CD4-positive, alpha-beta T cell (primary cell): ENCODE measurements at regions not wholly inside any gene's neighbourhood (a gene's known extent, or its start where the extent isn't known, plus 50 kb on each side); places are given as distances from the start of the nearest gene placed in this dataset.

Source experiments
- ATAC-seq: fragments of 200-7000 bp; cut with Tn5 transposase; one replicate; pipeline ENCODE4 v1.10.0; 2022; ENCODE audit warnings: mild to moderate bottlenecking; ENCODE audit not compliant: poor library complexity
- CTCF ChIA-PET: fragments of 350-600 bp; sonication (Branson Sonifier 250); formaldehyde crosslinking; loops from one replicate; lab custom pipeline; 2021; ENCODE audit warnings: antibody characterized with exemption, inconsistent platforms; lab: Charles Lee
- POLR2A ChIA-PET: fragments of 350-600 bp; sonication (Branson Sonifier 250); formaldehyde crosslinking; loops from one replicate; lab custom pipeline; 2021; ENCODE audit warnings: antibody characterized with exemption, inconsistent platforms; lab: Charles Lee
- DNase-seq, 14 experiments: peaks; one replicate each; pipeline ENCODE4 v3.0.0-alpha.2; 2013 to 2020; ENCODE audit warnings: mixed read lengths in 2 of 14
- H3K27ac ChIP-seq, 2 donors: one replicate each; pipeline versions ENCODE4 v1.5.1 to v1.7.0; 2013; ENCODE audit warnings: low read length in 2 of 2, low read depth in 1 of 2, mild to moderate bottlenecking in 1 of 2
- H3K27me3 ChIP-seq, 2 experiments: 1 replicate in 1 of 2; 2 replicates in 1 of 2; pipeline versions ENCODE4 v1.6.1 to v1.7.0; 2013; ENCODE audit warnings: low read length in 2 of 2, control low read depth in 1 of 2, mild to moderate bottlenecking in 1 of 2, moderate library complexity in 1 of 2; ENCODE audit not compliant: insufficient read depth in 2 of 2, control insufficient read depth in 1 of 2
- H3K36me3 ChIP-seq: one replicate; pipeline ENCODE4 v1.6.1; 2013; ENCODE audit warnings: low read length, control low read depth; ENCODE audit not compliant: insufficient read depth
- H3K4me1 ChIP-seq: one replicate; pipeline ENCODE4 v1.6.1; 2013; ENCODE audit warnings: low read length, control low read depth; ENCODE audit not compliant: insufficient read depth
- H3K4me3 ChIP-seq: one replicate; pipeline ENCODE4 v1.5.1; 2013; ENCODE audit warnings: mild to moderate bottlenecking, low read length, moderate library complexity
- H3K9me3 ChIP-seq, 2 experiments: 1 replicate in 1 of 2; 2 replicates in 1 of 2; pipeline versions ENCODE4 v1.6.1 to v1.7.0; 2013; ENCODE audit warnings: low read length in 2 of 2, mild to moderate bottlenecking in 2 of 2, control low read depth in 1 of 2, moderate library complexity in 1 of 2; ENCODE audit not compliant: control insufficient read depth in 1 of 2, insufficient read depth in 1 of 2
- H3K27ac Mint-ChIP-seq: one replicate; pipeline ENCODE4 v1.8.0; 2020; ENCODE audit warnings: mixed read lengths
- H3K27me3 Mint-ChIP-seq: one replicate; pipeline ENCODE4 v1.8.0; 2021; ENCODE audit warnings: mixed read lengths
- H3K36me3 Mint-ChIP-seq: one replicate; pipeline ENCODE4 v1.8.0; 2021; ENCODE audit warnings: low read depth, mixed read lengths
- H3K4me1 Mint-ChIP-seq: one replicate; pipeline ENCODE4 v1.8.0; 2021; ENCODE audit warnings: low read depth, mixed read lengths
- H3K4me3 Mint-ChIP-seq: one replicate; pipeline ENCODE4 v1.8.0; 2020; ENCODE audit warnings: mild to moderate bottlenecking, mixed read lengths
- H3K9me3 Mint-ChIP-seq: one replicate; pipeline ENCODE4 v1.8.0; 2020; ENCODE audit warnings: mixed read lengths
- CTCF ChIP-seq: fragments of 200-600 bp; IDR thresholded peaks from one replicate; pipeline ENCODE4 v1.8.0; 2022; ENCODE audit warnings: antibody characterized with exemption, mild to moderate bottlenecking
- intact Hi-C, 2 experiments: fragments of 100-400 bp; cut with DNase I in 1 of 2; cut with micrococcal nuclease in 1 of 2; formaldehyde crosslinking; loops; one replicate each; pipeline versions ENCODE4 v1.15.1 to v1.9.0; 2023 to 2025; cut with DNase I, micrococcal nuclease

- H3K4me1 Mint-ChIP-seq = no peaks in the 10 kb centered on the region
- Histone ChIP-seq H3K4me3 (no peak overlapping the region), H3K27me3 (peaks cover 0 to 3% of the 10 kb centered on the region in 2 experiments), H3K27ac (no peak overlapping the region), H3K9me3 (no peaks in the 10 kb centered on the region), H3K36me3 (no peaks in the 10 kb centered on the region), H3K4me1 (no peaks in the 10 kb centered on the region)
- intact Hi-C loops = loop anchor here (2.0 to 5.0 kb wide), 2 partner anchors 328 to 331 kb away; no protein-coding TSS in a partner anchor
- no peaks in the 10 kb centered on the region for H3K36me3 Mint-ChIP-seq
- ATAC-seq = no peak
- CTCF ChIA-PET = interaction anchor here (1.6 kb wide), 1 partner anchor 21 kb away, joined by 3 read pairs; no protein-coding TSS in a partner anchor
- DNase-seq = peak in 6 of 14 experiments; percentile 3 to 39 (median 8)
- no peaks in the 10 kb centered on the region for H3K9me3 Mint-ChIP-seq
- no peak overlapping the region for H3K27ac Mint-ChIP-seq
- H3K27me3 Mint-ChIP-seq = peaks cover 10% of the 10 kb centered on the region
- H3K4me3 Mint-ChIP-seq = no peak overlapping the region
- POLR2A ChIA-PET = no interaction called here
- peak; percentile 57 for TF ChIP-seq CTCF
Measured at GRCh38 chr1:115469703-115470476, 131.8 kb upstream of the NGF start.

DNA sequence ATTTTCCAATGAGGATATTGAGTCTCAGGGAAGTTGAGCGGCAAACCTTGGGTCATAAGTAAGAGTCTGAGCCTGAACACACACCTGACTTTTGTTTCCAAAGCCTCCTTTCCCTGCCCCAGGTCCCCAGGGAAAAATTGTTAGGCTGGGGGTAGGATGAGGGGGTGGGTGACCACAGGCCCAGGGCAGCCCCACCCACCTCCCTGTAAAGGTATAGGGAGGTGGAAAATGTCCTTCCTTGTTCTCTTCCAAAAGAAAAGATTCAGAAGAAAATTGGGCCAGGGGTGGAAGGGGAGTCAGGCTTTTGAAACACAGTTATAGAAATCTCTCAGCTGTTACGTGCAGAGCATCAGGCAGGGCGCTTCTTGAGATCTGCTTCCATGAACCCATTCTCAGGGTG lies 129.7 kb upstream of the NGF start:
- H3K27ac Mint-ChIP-seq = no peak overlapping the region
- Histone ChIP-seq H3K9me3 (no peaks in the 10 kb centered on the region), H3K36me3 (no peaks in the 10 kb centered on the region), H3K27me3 (no peaks in the 10 kb centered on the region), H3K4me1 (no peaks in the 10 kb centered on the region), H3K27ac (no peak overlapping the region), H3K4me3 (no peak overlapping the region)
- H3K4me1 Mint-ChIP-seq = no peaks in the 10 kb centered on the region
- H3K27me3 Mint-ChIP-seq = peaks cover 5% of the 10 kb centered on the region
- intact Hi-C loops = loop anchor here (2.0 to 5.0 kb wide), 2 partner anchors 325 to 329 kb away; no protein-coding TSS in a partner anchor
- ChIA-PET POLR2A (no interaction called here), CTCF (no interaction called here)
- H3K4me3 Mint-ChIP-seq = no peak overlapping the region
- no peak for TF ChIP-seq CTCF
- ATAC-seq = no peak
- H3K36me3 Mint-ChIP-seq = no peaks in the 10 kb centered on the region
- no peaks in the 10 kb centered on the region for H3K9me3 Mint-ChIP-seq
- no peak for DNase-seq

DNA sequence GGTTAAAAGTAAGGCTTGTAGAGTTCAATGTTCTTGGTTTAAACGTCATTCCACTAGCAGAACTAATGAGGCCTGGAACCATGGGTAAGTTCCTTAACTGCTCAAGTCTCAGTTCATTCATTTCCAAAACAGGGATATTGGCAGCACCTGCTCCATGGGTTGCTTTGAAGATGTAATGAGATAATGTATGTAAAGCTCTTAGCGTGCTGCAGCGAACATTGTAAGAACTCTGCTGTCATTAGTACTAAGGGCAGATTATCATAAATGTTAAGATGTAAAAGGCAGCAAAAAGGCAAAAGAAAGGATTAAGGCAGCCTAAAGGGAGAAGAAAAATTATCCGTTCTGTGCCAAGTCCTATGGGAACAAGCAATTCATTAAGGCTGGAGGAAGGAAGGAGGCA lies 129.1 kb upstream of the NGF start:
- H3K36me3 Mint-ChIP-seq = no peaks in the 10 kb centered on the region
- ATAC-seq (no peak), DNase-seq (no peak)
- H3K4me1 Mint-ChIP-seq = no peaks in the 10 kb centered on the region
- no peak for TF ChIP-seq CTCF
- Histone ChIP-seq H3K27ac (no peak overlapping the region), H3K36me3 (no peaks in the 10 kb centered on the region), H3K4me1 (peaks cover 3% of the 10 kb centered on the region), H3K9me3 (no peaks in the 10 kb centered on the region), H3K27me3 (no peaks in the 10 kb centered on the region), H3K4me3 (no peak overlapping the region)
- H3K27me3 Mint-ChIP-seq = peaks cover 4% of the 10 kb centered on the region
- no peaks in the 10 kb centered on the region for H3K9me3 Mint-ChIP-seq
- no peak overlapping the region for H3K4me3 Mint-ChIP-seq
- CTCF ChIA-PET = no interaction called here
- POLR2A ChIA-PET = no interaction called here
- no peak overlapping the region for H3K27ac Mint-ChIP-seq
- intact Hi-C loops = loop anchor here in 1 of 2 experiments (5.0 kb wide), 1 partner anchor 325 kb away; no protein-coding TSS in a partner anchor
